ENCODE measurements at regions not wholly inside any gene's neighbourhood (a gene's known extent, or its start where the extent isn't known, plus 50 kb on each side); places are given as distances from the start of the nearest gene placed in this dataset.
A peak's percentile ranks its signal among the peaks of the same experiment; 100 is the strongest.

DNA sequence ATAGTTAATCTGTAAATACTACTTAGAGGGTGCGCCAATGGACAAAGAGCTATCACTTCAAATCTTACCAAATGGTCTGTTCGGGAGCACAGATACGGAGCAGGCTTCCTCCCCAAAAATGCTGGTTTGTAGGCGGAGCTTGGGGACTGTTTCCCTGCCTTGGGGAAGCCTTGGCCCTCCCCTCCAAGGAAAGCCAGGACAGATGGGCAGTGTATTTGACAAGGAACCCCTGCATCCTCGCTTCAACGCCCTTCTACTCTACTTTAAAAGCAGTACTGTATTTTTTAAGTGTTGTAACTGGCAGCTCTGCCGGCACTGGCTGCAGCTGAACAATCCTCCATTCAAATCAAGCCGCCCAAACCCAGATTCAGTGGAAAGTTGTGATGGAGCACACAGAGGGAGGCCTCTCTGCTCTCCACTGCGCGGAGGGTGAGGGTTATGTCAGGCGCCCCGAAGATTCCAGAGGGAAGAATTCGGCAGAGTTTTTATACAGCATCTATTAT is 83.1 kb upstream of the FNDC3B start:
- peak; percentile 84 for DNase-seq (ENCODE audit: low spot score)

- DNase-seq (ENCODE audit: low spot score) = no peak
Measured at GRCh38 chr3:171956705-171957104, 82.7 kb upstream of the FNDC3B start.

GRCh38 chr3:171959532-171960089 is 79.8 kb upstream of the FNDC3B start:
- no peak for DNase-seq (ENCODE audit: low spot score)

- no peak for DNase-seq (ENCODE audit: low spot score)
Measured at GRCh38 chr3:171960159-171960558, 79.2 kb upstream of the FNDC3B start.

DNA sequence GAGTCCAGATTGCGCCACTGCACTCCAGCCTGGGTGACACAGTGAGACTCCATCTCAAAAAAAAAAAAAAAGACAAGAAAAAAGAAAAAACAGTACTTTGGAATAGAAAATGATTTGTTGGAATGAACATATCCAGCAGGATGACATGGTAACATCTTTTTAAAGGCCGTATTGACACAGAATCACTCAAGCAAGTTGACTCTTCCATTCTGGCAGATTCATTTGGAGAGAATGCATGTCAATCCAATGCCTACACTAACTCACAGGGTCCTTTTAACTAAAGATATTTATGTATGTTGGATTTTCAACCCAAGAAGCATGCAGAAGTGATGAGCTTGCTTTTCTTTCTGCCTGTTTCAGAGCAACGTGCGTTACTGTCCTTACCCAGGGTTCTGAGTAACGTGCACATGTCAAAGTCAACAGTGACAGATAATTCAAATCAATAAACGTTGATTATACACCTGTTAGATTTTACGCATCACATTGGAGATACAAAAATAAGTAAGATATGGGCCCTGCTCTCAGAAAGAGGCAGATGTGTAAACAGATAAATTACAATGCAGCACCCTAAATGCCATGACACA is 77.1 kb upstream of the FNDC3B start:
- no peak for DNase-seq (ENCODE audit: low spot score)

DNA sequence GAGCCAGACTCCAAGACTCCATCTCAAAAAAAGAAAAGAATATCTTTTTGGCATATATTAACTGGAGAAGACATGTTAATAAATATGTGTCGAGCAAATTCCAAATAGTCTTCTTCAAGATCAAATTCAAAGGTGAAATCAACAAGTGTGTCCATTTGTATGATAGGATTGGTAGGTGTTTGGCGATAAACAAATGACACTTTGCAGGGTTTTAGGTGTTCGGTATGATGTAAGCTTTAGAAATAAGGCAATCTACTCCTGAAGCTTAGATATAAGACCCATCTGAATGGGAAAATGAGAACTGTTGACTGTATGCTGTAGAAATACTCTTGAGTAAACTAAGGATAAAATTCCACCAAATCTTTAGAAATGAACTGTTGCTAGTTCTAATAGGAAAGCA is 75.8 kb upstream of the FNDC3B start:
- no peak for DNase-seq (ENCODE audit: low spot score)

DNA sequence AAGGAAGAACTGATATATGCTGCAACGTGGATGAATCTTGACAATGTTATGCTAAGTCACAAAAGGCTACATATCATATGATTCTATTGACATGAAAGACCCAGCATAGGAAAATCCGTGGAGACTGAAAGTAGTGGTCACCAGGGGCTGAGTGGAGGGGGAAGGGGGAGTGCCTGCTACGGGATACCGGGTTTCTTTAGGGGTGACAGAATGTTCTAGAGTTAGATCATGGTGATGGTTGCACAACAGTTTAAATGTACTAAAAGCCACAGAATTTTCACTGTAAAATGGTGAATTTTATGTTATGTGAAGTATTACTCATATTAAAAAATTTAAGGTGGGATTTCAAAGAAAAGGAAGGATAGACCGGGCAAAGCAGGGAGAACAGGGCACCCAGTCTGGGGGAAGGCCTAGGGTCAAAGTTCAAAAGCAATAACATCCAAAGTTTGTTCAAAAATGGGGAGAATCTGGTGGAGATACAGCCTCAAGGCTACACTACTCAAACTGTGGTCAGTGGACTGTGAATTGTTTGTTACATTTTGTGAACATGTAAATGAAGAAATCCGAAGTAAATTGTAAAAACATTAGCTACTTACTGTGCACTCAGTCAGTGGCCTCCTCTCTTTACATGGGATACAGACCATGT is 74.2 kb upstream of the FNDC3B start:
- DNase-seq (ENCODE audit: low spot score) = no peak

GRCh38 chr3:171966533-171967136 is 72.7 kb upstream of the FNDC3B start:
- no peak for DNase-seq (ENCODE audit: low spot score)

DNA sequence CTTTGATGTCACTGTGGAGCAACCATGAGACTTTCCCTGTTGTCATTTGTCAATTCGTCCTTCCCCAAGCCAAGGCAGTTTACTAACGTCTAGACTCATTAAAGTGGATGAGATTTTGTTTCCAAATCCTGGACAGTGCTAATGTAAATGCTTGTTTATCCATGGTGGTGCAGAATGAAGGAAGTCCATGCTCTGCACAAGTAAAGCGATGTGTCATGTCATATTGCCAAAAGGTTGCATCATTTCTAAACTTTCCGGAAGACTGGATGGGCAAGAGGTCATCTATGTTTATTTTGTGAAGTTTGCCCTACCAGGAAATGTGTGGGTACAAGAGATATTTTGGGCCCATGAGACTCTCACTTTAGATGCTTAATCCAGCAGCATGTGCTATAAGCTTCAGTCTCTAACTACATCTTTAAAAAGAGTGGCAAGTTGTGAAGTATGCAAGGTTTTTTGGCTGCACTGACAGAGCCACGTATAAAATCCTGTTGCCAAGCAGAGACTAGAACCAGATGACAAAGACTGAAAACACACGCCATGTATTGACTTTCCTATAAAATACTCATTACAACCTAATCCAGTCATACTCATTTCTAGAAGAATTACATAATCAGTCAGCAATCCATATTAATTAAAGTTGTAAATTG is 72.1 kb upstream of the FNDC3B start:
- DNase-seq (ENCODE audit: low spot score) = peak; percentile 86

DNA sequence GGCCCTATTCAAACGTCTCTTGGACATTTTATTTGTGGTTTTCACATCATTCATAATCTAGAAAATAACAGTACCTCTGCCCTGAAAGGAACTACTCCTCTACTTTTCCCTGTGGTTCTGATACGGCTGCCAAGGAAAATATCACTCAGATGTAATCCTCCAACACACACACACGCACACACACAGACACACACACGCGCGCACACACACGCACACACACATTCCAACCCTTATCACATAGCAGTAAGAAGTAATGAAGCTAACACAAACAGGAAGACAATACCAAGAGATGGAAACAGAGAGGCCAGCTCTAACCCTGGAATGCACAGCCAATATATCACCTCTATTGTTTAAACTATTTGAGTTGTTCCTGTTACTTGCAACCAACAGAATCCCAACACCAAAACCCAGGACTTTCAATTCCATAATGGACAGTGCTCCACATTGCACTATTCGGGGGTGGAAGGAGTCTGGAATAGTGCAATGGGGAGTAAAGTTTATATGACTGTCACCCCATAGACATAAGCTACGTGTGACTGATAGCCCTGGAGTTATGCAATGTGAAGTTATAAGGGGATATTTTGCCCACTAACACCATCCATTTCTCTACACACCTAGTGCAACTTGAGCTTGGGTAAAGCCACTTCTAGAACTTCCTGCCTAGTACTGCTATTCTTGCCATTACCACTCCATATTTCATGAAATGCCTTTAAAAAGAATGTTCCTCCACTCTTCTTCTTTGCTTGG is 71.3 kb upstream of the FNDC3B start:
- DNase-seq (ENCODE audit: low spot score) = peak; percentile 26

GRCh38 chr3:171970301-171970788 is 69.0 kb upstream of the FNDC3B start:
- DNase-seq (ENCODE audit: low spot score) = peak; percentile 72

DNA sequence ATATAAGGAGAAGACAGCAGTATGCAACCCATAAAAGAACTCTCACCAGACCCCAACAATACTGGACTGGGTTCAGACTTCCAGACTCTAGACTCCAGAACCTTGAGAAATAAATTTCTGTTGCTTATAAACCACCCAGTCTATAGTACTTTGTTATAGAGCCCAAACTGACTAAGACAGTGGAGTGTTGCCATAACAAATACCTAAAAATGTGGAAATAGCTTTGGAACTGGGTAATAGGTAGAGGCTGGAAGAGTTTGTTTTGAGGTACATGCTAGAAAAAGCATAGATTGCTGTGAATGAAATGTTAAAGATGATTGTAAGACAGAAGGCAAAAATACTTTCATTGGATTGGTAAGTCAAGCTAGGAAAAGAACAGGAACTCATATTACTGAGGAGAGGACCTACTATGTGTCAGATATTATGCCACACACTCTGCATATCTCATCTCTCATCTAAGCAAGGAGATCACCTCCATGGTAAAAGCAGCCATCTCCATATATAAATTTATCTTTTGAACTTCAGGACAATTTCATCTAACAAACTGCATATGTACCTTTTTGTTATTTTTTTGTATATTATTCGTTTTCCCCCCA is 67.4 kb upstream of the FNDC3B start:
- DNase-seq (ENCODE audit: low spot score) = no peak

GRCh38 chr3:171972871-171973348 is 66.5 kb upstream of the FNDC3B start:
- peak; percentile 79 for DNase-seq (ENCODE audit: low spot score)

DNA sequence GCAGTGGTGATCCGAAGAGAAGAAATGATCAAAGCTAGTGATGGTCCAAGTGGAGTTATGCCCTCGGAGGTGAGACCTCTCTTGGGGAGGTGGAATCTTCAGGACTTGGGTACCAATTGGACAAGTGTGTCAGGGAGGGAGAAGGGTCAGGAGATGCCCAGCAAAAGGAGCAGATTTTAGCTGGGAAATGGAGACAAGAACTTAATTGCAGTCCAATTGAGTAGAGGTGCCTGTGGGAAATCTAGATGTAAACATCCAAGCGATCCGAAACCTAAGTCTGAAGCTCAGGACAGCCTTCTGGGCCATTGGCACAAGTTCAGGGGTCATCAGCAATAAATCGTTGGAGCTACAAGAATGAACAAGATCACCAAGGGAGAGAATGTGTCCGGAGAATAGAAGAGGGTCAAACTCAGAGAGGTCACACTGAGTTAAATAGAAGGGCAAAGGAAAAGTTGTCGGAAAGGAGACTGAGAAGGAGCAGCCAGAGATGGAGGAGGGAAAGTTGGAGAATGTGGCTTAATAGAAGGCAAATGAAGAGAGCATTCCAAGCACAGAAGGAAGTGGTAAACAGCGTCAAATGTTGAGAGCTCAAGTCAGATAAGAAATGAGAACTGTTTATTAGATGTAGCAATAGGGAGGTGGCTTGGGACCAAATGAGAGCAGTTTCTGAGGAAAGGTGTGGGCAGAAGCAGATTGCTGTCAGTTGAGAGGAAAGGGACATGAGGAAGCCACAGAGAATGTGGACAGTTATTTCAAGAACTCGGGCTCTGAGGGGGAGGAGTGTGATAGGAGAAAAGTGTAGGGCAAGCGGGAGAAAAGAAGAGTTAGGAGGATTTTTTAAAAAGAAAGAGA is 64.2 kb upstream of the FNDC3B start:
- DNase-seq (ENCODE audit: low spot score) = no peak

- no peak for DNase-seq (ENCODE audit: low spot score)
Measured at GRCh38 chr3:171976526-171976925, 62.9 kb upstream of the FNDC3B start.

- no peak for DNase-seq (ENCODE audit: low spot score)
Measured at GRCh38 chr3:171977441-171977840, 61.9 kb upstream of the FNDC3B start.

- no peak for DNase-seq (ENCODE audit: low spot score)
Measured at GRCh38 chr3:171977860-171978259, 61.5 kb upstream of the FNDC3B start.

DNA sequence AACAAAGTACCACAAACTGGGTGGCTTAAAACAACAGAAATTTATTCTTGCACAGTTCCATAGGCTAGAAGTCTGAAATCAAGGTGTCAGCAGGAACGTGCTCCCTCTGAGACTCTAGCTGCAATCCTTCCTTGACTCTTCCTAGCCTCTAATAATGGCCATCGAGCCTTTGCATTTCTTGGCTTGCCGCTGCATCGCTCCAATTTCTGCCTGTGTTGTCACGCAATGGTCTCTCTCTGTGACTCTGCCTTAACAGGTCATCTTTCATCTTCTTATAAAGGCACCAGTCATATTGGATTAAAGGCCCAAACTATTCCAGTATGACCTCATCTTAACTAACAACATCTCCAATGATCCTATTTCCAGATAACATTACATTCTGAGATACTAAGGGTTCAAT is 61.0 kb upstream of the FNDC3B start:
- no peak for DNase-seq (ENCODE audit: low spot score)

GRCh38 chr3:171979081-171979480 is 60.3 kb upstream of the FNDC3B start:
- DNase-seq (ENCODE audit: low spot score) = no peak

Measured in umbilical cord (tissue), 1 donor.